HEK293 (cell line): ENCODE measurements at regions not wholly inside any gene's neighbourhood (a gene's known extent, or its start where the extent isn't known, plus 50 kb on each side); places are given as distances from the start of the nearest gene placed in this dataset.

ENCODE experiments used
- IKZF3 ChIP-seq: fragments of 450-650 bp; IDR thresholded peaks from 2 replicates; pipeline ENCODE4 v1.5.0; 2018; ENCODE audit warnings: missing biosample characterization, mild to moderate bottlenecking, missing genetic modification characterization, moderate library complexity
- KLF9 ChIP-seq: fragments of 450-650 bp; formaldehyde crosslinking; IDR thresholded peaks from 2 replicates; pipeline ENCODE4 v1.5.1; 2016; ENCODE audit warnings: missing biosample characterization, missing genetic modification characterization, low read depth
- MZF1 ChIP-seq: fragments of 450-650 bp; formaldehyde crosslinking; IDR thresholded peaks from 2 replicates; pipeline ENCODE4 v1.5.1; 2017; ENCODE audit warnings: missing biosample characterization, missing genetic modification characterization, borderline replicate concordance
- PRDM2 ChIP-seq: fragments of 450-650 bp; formaldehyde crosslinking; IDR thresholded peaks from 2 replicates; pipeline ENCODE4 v1.5.1; 2016; ENCODE audit warnings: missing biosample characterization, missing genetic modification characterization, borderline replicate concordance
- PRDM4 ChIP-seq: fragments of 450-650 bp; formaldehyde crosslinking; IDR thresholded peaks from 2 replicates; pipeline ENCODE4 v1.5.1; 2017; ENCODE audit warnings: missing biosample characterization, missing genetic modification characterization
- REST ChIP-seq: fragments of 450-650 bp; formaldehyde crosslinking; IDR thresholded peaks from 2 replicates; pipeline ENCODE4 v1.5.1; 2016; ENCODE audit warnings: missing biosample characterization, missing genetic modification characterization
- SP2 ChIP-seq: fragments of 450-650 bp; formaldehyde crosslinking; IDR thresholded peaks from 2 replicates; pipeline ENCODE4 v1.5.1; 2016; ENCODE audit warnings: missing biosample characterization, missing genetic modification characterization
- ZFP3 ChIP-seq: fragments of 450-650 bp; formaldehyde crosslinking; IDR thresholded peaks from 2 replicates; pipeline ENCODE4 v1.5.1; 2016; ENCODE audit warnings: low read depth, missing biosample characterization, missing genetic modification characterization
- ZNF10 ChIP-seq: fragments of 450-650 bp; formaldehyde crosslinking; IDR thresholded peaks from 2 replicates; pipeline ENCODE4 v1.5.1; 2017; ENCODE audit warnings: missing biosample characterization, missing genetic modification characterization
- ZNF112 ChIP-seq: fragments of 450-650 bp; formaldehyde crosslinking; IDR thresholded peaks from 2 replicates; pipeline ENCODE4 v1.5.0; 2017; ENCODE audit warnings: missing biosample characterization, missing genetic modification characterization
- ZNF155 ChIP-seq: fragments of 450-650 bp; formaldehyde crosslinking; IDR thresholded peaks from 2 replicates; pipeline ENCODE4 v1.5.1; 2016; ENCODE audit warnings: missing biosample characterization, missing genetic modification characterization
- ZNF292 ChIP-seq: fragments of 450-650 bp; formaldehyde crosslinking; IDR thresholded peaks from 2 replicates; pipeline ENCODE4 v1.5.1; 2016; ENCODE audit warnings: low read depth, missing biosample characterization, missing genetic modification characterization, borderline replicate concordance
- ZNF555 ChIP-seq: fragments of 450-650 bp; formaldehyde crosslinking; conservative IDR thresholded peaks from 2 replicates; pipeline ENCODE4 v1.5.1; 2017; ENCODE audit warnings: missing biosample characterization, mild to moderate bottlenecking, missing genetic modification characterization, inconsistent platforms
- ZNF585B ChIP-seq: fragments of 450-650 bp; formaldehyde crosslinking; IDR thresholded peaks from 2 replicates; pipeline ENCODE4 v1.5.1; 2016; ENCODE audit warnings: missing biosample characterization, missing genetic modification characterization
- ZNF658 ChIP-seq: fragments of 450-650 bp; formaldehyde crosslinking; IDR thresholded peaks from 2 replicates; pipeline ENCODE4; 2016; ENCODE audit warnings: missing biosample characterization, missing genetic modification characterization
- ZNF670 ChIP-seq: fragments of 450-650 bp; formaldehyde crosslinking; IDR thresholded peaks from 2 replicates; pipeline ENCODE4 v1.5.1; 2016; ENCODE audit warnings: missing biosample characterization, missing genetic modification characterization, low read depth
- ZNF701 ChIP-seq: fragments of 450-650 bp; formaldehyde crosslinking; IDR thresholded peaks from 2 replicates; pipeline ENCODE4 v1.5.1; 2016; ENCODE audit warnings: missing biosample characterization, missing genetic modification characterization
- ZNF830 ChIP-seq: fragments of 450-650 bp; IDR thresholded peaks from 2 replicates; pipeline ENCODE4 v1.5.0; 2018; ENCODE audit warnings: missing biosample characterization, missing genetic modification characterization, low read depth, mild to moderate bottlenecking, moderate library complexity
- ZSCAN18 ChIP-seq: fragments of 450-650 bp; formaldehyde crosslinking; IDR thresholded peaks from 2 replicates; pipeline ENCODE4 v1.5.1; 2016; ENCODE audit warnings: missing biosample characterization, missing genetic modification characterization
- TF ChIP-seq, protein P1 (sequence below): fragments of 450-650 bp; formaldehyde crosslinking; IDR thresholded peaks from 2 replicates; pipeline ENCODE4 v1.5.1; 2016; ENCODE audit warnings: missing biosample characterization, missing genetic modification characterization
- TF ChIP-seq, protein P2 (sequence below): fragments of 450-650 bp; formaldehyde crosslinking; IDR thresholded peaks from 2 replicates; pipeline ENCODE4 v1.5.1; 2016; ENCODE audit warnings: missing biosample characterization, missing genetic modification characterization, low read depth

DNA sequence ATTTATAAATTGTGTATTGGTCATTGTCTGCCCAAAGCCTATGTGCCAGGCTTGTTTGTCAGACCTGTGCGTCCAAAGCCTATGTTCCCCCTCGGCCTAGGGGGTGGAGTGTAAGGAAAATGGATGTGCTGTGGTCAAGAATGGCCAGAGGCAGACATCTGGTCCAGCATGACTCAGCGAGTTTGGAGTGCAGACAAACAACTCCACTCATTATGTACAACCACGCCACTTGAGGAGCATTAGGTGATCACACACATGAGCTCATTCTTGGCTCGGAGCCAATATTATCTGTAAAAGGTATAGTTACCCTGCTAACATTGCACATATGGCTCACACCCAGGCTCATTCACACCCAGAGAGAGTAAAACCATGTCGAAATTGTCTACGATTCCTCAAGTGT, 1047.6 kb upstream of the ADGRL4 start (continued):
- TF ChIP-seq PRDM2 (tag by site-specific recombination) (no peak), ZNF155 (tag by site-specific recombination) (no peak), MZF1 (tag by site-specific recombination) (peak; percentile 94), ZNF10 (tag by site-specific recombination) (peak; percentile 86), ZNF292 (tag by site-specific recombination) (no peak), KLF9 (tag by site-specific recombination) (peak; percentile 63), PRDM4 (tag by site-specific recombination) (peak; percentile 81), ZNF701 (tag by site-specific recombination) (no peak), ZNF830 (tag by site-specific recombination) (peak; percentile 99), ZNF670 (tag by site-specific recombination) (no peak), ZNF112 (tag by site-specific recombination) (peak; percentile 98), IKZF3 (tag by site-specific recombination) (peak; percentile 88), ZNF555 (tag by site-specific recombination) (no peak), ZNF585B (tag by site-specific recombination) (no peak), ZSCAN18 (tag by site-specific recombination) (peak; percentile 86; the same call in 1 of the 2 replicates), SP2 (tag by site-specific recombination) (no peak; the same call in 1 of the 2 replicates), REST (peak; percentile 76), ZNF658 (tag by site-specific recombination) (no peak), ZFP3 (tag by site-specific recombination) (no peak)
- TF ChIP-seq, protein P1, sequence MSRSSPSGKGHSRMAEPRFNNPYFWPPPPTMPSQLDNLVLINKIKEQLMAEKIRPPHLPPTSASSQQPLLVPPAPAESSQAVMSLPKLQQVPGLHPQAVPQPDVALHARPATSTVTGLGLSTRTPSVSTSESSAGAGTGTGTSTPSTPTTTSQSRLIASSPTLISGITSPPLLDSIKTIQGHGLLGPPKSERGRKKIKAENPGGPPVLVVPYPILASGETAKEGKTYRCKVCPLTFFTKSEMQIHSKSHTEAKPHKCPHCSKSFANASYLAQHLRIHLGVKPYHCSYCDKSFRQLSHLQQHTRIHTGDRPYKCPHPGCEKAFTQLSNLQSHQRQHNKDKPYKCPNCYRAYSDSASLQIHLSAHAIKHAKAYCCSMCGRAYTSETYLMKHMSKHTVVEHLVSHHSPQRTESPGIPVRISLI (tag by site-specific recombination) = peak; percentile 33; the same call in 1 of the 2 replicates
- TF ChIP-seq, protein P2, sequence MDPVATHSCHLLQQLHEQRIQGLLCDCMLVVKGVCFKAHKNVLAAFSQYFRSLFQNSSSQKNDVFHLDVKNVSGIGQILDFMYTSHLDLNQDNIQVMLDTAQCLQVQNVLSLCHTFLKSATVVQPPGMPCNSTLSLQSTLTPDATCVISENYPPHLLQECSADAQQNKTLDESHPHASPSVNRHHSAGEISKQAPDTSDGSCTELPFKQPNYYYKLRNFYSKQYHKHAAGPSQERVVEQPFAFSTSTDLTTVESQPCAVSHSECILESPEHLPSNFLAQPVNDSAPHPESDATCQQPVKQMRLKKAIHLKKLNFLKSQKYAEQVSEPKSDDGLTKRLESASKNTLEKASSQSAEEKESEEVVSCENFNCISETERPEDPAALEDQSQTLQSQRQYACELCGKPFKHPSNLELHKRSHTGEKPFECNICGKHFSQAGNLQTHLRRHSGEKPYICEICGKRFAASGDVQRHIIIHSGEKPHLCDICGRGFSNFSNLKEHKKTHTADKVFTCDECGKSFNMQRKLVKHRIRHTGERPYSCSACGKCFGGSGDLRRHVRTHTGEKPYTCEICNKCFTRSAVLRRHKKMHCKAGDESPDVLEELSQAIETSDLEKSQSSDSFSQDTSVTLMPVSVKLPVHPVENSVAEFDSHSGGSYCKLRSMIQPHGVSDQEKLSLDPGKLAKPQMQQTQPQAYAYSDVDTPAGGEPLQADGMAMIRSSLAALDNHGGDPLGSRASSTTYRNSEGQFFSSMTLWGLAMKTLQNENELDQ = no peak
